Fibroblast of skin of abdomen (primary cell): ENCODE measurements at regions not wholly inside any gene's neighbourhood (a gene's known extent, or its start where the extent isn't known, plus 50 kb on each side); places are given as distances from the start of the nearest gene placed in this dataset.

Source experiments
- DNase-seq: peaks from one replicate; pipeline ENCODE4 v3.0.0-alpha.2; 2013

DNA sequence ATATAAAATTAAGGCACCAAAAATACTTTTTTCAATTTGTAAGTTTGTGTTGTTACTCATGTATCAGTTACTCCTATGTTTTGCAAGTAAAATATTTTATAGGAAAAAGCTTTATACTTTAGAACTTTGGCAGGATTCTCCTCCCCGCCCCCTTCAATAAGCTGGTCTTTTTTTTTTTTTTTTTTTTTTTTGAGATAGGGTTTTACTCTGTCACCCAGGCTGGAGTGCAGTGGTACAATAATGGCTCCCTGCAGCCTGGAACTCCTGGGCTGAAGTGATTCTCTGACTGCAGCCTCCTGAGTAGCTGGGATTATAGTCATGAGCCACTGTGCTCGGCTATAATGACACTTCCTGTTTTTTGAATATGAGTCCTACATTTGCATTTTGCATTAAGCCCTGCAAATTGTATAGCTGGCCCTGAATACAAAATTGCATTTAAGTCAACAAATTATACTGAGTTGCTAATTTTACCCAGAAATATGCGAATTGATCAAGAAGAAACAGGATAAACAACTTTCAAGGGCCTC is 192.9 kb downstream of the PIK3R1 start:
- DNase-seq = no peak

- DNase-seq = peak; percentile 53
These were observed 193.7 kb downstream of the PIK3R1 start for GRCh38 chr5:68409259-68409658.

- no peak for DNase-seq
These were observed 195.6 kb downstream of the PIK3R1 start for GRCh38 chr5:68411161-68411560.

DNA sequence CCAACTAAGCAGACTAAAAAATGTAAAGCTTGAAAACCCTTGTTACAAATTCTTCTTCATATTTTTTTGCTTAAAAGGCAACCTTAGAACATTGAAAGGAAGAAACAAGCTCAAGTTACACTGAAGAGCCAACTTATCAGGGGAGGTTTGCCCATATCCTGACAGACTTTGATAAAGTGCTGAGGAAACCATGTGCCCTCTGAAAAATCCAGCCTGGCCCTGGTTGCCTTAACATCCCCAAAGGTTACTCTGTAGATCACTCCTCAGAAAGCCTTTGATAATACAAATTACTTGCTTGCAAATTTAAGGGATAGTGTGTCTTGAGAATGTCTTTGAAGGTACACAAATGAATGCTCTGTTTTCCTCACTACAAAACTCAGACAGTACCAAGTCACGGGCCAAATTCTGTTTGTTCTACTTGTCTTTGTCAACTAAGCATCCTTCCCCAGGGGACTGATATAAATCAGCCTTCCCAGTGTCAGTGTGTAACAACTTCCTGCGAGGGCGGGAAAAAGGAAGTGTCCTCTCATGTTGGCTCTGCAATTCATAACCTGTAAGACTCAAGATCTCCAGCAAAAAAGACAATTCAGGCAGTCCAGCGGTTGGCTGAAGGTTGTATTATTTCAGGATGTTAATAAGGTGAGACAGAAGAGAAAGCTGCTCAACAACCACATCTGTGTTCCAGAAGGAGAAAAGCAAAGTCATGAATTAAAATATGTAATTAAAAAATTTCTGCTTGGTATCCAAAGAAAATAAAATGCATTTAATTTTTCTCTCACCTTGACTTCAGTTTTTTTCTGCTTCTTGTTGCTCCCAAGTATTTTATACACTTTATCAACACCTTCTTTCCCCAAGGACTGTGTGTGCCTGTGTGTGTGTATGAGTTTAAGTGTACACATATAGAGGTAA is 199.9 kb downstream of the PIK3R1 start:
- DNase-seq = no peak

DNA sequence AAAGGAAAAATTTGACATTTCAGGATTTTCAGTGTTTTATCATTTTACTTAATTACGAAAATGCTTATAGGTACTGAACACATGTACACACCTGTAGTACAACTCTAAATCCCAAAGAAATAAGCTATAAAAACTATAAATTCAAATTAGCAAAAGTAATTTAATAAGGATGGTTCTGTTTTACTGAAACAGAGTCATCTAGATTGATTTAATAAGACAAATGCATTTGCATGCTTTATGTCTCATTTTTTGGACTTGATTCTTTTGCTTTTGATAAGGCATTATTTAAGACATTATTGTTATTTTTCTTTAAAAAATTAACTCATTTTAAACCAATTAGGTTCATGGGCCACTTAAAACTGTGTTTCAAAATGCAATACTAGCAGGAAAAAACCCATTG is 201.2 kb downstream of the PIK3R1 start:
- no peak for DNase-seq

DNA sequence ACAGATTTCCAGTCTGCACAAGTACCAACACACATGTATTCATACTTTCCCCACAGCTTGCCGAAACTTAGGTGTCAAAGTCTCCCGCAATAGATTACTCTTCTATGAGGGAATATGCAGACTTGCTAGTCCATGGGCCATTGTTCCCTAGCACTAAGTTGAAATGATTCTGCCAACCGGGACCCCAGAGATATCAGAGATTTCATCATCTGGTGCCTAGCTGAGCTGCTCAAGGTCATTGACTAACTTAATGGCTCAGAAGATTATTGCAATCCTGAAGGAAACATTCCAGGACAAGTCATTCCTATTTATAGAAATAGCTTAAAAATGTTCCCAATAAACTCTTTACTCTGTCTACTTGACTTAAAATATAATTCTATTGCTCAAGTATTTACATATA is 202.6 kb downstream of the PIK3R1 start:
- peak; percentile 50 for DNase-seq

DNA sequence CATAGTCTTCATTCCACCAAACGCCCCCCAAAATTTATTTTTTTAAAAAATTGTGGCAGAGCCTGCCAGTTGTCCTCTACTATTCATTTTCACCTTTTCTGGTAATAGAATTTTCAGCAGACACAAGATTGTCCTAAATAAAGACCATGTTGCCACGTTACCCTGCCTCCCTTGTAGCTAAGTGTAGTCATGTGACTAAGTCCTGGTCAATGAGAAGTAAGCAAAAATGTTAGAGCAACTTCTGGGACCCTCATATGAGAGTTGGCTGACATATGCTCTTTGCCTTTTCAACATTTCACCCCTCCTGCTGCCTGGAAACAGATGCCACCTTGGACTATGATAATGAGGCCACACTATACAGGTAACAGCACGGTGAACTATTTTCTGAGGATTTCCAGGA is 203.1 kb downstream of the PIK3R1 start:
- DNase-seq = no peak

GRCh38 chr5:68419081-68419636 is 203.6 kb downstream of the PIK3R1 start:
- DNase-seq = no peak

DNA sequence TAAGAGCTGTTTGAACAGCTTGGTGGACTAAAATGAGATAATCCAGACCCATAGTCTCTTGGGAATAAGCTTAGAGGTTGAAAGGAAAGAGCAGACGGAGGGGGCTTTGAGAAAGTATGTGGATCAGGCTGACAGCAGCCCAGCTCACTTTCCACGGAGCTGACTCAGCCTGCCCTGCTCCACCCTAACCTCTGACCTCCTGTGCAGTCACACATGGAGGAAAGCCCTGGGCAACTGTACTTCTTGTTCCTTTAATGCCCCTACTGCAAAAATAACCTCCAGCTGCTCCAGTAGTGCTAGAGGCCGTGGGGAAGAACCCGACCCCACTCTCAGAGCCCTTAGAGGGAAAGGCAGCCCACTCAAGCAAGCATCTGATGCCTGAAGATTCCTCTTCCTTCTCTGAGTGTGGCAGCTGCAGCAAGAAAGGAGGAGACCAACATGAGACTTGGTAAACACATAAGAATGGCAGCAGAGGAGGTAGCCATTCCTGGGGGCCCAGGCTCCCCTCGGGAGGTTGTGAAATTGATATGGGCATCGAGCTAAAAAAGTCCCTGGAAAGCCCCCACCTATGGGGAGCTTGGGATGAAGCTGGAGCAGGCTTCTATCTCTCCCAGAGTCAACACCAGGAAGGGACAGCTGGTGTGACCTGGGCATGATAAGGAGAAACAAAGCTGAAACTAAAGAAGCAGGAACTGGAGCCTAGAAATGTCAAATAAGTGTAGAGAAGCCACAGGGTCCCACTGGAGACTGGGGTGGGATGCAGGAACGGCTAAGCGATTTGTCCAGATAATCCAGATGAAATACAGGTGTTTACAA is 204.3 kb downstream of the PIK3R1 start:
- peak; percentile 37 for DNase-seq

DNA sequence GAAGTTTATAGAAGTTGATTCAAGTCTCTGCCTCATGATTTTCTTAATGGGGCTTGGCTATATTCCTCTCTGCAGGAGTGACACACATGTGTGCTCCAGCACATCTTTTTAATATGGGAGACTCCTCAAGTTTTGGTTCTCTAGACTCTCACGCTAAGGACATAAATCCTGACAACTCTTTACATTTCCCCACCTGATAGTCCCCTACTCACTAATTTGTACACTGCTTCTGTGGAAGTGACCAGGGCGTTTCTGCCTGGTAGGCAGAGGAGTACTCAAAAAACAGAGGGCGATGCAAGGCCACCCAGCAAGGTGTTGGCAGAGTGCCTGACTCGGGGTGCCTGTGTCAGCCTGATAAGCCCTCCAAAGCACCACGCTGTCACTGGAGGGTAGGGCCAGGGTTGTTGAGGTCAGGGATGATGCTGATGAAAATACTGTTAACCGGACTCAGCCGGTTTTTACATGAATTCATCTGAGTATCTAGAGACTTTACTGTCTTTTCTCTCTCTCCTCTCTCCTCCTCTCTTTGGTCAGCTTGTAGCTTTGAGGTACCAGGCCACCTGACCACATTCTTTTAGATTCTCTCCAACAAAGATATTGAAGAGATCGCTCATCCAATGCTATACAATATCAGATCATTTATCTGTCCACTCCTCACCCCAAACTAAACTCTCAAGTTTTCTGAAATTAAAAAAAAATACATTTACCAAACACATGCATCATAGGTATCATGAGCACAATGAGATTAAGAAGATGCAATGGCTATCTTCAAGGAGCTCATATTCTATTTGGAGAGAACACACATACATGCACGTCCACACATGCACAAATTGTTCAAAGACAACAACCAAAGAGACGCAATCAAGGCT is 205.2 kb downstream of the PIK3R1 start:
- DNase-seq = no peak

DNA sequence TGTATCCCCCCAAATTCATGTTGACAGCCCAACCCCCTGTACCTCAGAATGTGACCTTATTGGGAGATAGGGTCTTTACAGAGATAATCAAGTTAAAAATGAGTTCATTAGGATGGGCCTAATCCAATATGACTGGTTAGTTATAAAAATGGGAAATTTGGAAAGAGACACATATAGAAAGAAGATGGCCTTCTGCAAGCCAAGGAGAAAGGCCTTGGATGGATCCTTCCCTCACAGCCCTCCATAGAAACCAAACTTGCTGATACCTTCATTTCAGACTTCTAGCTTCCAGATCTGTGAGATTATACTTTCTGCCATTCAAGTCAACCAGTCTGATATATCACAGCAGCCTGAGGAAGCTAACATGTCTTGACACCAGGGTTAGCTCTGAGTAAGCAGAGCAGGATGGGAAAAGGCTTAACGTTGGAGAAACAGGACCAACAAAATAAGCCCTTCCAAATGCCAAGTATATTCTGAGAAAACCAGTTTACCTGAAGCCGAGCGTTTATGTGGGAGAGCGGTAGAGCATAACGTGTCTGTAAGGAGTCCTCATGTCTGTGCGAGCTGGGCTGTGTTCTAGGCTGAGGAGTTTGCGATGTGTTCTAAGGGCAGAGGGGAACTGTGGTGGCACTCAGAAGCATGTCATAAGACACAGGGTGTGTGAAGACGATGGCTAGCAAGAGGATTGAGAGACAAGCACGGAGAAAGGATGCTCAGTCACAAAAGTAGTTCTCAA is 206.1 kb downstream of the PIK3R1 start:
- DNase-seq = no peak

DNA sequence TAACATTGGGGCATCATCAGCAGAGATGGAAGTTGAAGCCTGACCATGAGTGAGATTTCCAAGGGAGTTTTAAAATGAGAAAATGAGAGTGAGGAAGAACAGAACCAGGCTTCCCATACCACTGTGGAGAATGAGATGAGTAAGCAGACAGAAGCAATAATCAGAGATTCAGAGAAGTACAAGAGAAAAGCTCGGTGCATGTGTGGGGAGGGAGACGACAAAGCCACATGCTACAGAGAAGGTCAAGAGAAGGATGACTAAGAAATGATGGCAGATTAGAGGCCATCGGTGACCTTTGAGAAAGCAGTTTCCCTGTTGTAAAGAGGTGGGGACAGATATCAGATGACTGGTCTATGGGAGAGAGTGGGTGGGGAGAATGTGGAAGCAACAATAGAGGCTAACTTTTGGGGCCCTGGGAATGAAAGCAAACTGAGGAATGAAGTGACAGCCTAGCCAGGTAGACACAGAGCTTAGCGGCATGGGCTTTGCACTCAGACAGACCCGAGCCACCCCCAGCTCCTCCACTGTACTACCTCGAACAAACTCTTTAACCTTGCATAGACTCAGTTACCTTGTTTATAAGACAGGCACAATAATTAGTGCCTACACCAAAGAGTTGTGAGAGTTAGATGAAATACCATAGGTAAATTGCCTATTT is 207.7 kb downstream of the PIK3R1 start:
- no peak for DNase-seq

DNA sequence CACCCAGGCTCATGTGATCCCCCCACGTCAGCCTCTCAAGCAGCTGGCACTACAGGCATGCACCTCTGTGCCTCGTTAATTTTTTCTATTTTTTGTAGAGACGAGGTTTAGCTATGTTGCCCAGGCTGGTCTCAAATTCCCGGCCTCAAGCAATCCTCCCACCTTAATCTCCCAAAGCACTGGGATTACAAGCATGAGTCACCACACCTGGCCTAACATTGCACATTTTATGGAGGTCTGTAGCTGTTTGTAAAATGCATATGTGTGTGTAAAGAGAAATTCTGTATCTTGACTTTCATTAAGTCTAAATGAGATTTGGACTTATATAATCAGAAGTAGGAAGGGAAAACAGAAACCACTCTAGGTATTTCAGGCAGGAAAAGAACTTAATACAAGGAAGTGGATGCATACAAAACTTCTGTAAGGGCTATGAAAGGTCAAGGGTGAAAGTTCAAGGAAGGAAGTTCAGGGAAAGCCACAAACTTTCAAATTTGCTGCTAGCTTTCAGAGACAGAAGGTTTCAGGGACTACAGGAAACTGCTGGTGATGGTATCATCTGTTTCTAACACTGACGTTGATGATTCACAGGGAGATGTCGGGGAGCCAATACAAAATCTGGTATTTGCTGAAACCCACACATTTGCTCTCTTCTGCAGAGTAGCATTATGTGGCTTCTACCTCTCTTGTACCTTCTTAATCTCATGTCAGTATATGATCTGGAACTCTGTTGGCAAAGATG is 209.4 kb downstream of the PIK3R1 start:
- peak; percentile 62 for DNase-seq

- no peak for DNase-seq
These were observed 211.0 kb downstream of the PIK3R1 start for GRCh38 chr5:68426586-68426985.

- DNase-seq = no peak
These were observed 212.8 kb downstream of the PIK3R1 start for GRCh38 chr5:68428231-68428811.

DNA sequence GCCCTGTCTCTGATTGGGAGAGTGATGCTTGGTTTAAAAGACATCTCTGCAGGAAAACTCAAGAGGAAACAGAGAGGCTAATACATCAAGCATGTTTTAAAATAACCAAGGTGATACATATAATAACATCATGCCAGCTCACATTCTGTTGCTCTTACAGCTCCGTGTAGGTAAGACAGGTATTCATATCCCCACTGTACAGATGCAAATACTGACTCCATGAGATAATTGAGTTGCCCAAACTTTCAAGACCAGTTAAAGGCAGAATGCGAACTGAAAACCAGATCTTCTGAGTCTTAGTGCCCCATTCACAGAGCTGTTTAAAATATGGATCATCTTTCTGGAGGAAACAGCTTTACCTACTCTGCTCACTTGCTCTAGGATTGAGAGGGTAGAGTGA is 214.0 kb downstream of the PIK3R1 start:
- no peak for DNase-seq

DNA sequence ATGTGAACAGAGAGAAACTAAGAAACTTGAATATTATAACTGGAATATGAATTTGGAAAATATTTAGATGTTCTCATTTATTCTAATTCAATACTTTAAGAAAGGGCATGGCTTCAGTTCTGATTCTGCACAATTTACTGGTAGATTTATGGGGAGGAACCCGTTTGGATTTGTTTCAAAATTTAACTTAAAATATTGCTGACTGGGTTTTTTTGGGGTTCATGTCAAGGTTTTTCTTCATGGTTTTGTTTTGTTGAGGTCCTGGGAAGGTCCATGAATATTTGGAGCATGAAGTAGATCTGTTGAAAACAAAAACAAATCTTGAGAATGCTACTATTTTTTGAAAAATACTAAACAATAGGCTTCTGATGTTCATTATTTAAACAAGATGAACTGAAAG is 214.7 kb downstream of the PIK3R1 start:
- no peak for DNase-seq

DNA sequence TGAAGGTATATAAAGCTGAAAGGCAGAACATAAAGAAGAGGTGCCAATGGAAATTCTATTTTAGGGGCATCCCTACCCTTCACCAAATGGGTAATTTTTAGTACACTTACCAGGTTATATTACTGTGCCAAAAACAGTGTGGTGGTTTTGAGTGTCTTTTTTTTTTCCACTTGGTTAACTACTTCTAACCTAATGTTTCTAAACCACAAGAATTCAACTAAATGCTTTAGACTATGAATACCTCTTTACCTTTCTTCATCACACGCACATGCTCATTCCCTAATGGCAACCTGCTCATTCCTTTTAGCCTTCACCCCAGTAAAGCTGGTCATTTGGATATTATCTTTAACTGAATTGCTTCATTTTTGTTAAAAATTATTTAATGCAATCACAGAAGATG is 215.6 kb downstream of the PIK3R1 start:
- no peak for DNase-seq

DNA sequence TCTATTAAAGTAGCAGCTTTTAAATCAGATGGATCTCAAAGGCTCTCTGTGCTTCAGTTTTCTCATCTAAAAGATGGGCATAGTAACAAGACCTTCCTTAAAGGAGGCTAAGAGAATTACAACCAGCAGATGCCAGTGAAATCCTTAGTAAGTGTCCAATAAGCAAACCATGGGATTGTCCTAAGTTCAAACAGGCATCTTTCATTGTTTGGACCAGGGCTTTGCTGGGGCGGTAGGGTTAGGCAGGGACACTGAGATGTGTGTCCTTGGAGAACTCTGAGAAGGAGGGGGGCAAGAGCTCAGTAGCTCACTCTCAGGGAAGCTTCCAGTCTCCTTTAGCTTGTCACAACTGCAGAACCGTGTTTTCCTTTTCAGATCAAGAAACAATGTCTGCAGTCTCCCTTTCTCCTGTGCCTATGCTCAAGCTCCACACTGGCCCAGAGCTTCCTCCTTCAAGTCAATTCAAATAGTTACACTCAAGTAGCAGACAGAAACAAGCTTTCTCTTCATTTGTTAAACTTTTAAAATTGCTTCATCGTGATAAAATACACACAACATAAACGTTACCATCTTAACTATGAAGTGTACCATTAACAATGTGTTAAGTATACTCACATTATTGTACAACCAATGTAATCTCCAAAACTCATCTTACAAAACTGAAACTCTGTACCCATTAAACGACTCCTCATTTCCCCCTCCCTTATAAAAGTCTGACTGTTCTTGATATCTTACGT is 216.2 kb downstream of the PIK3R1 start:
- DNase-seq = no peak
